IMR-90 (cell line): ENCODE measurements at regions not wholly inside any gene's neighbourhood (a gene's known extent, or its start where the extent isn't known, plus 50 kb on each side); places are given as distances from the start of the nearest gene placed in this dataset.
"Not testable (repeated sequence)": the region's sequence is repeated elsewhere in the genome, so short reads cannot be mapped to it uniquely, and the experiment has no call there.

Experiments used
- CEBPB ChIP-seq: IDR thresholded peaks from 2 replicates; pipeline ENCODE4 v1.6.1; 2012; ENCODE audit warnings: low read depth, low read length, improper control_type of control experiment
- CHD1 ChIP-seq: IDR thresholded peaks from 2 replicates; pipeline ENCODE4 v1.6.1; 2012; ENCODE audit warnings: low read depth, low read length, improper control_type of control experiment
- MXI1 ChIP-seq: IDR thresholded peaks from 2 replicates; pipeline ENCODE4 v1.6.1; 2012; ENCODE audit warnings: low read depth, mild to moderate bottlenecking, low read length, moderate library complexity, borderline replicate concordance
- POLR2A ChIP-seq: IDR thresholded peaks from 2 replicates; pipeline ENCODE4 v1.6.1; 2012; ENCODE audit warnings: mild to moderate bottlenecking, low read depth, low read length
- RAD21 ChIP-seq: IDR thresholded peaks from 2 replicates; pipeline ENCODE4 v1.6.1; 2012; ENCODE audit warnings: low read length, improper control_type of control experiment
- RFX5 ChIP-seq: IDR thresholded peaks from 2 replicates; pipeline ENCODE4 v1.8.0; 2012; ENCODE audit warnings: low read depth, mild to moderate bottlenecking, low read length, moderate library complexity
- TF ChIP-seq, protein P1 (sequence below): conservative IDR thresholded peaks from 2 replicates; pipeline ENCODE4 v1.5.1; 2012; ENCODE audit warnings: mild to moderate bottlenecking, low read depth, low read length, improper control_type of control experiment
- TF ChIP-seq, protein P2 (sequence below): fragments of 150-350 bp; IDR thresholded peaks from 2 replicates; pipeline ENCODE4 v1.6.1; 2017; ENCODE audit warnings: mild to moderate bottlenecking, antibody characterized with exemption, low read length, low read depth

DNA sequence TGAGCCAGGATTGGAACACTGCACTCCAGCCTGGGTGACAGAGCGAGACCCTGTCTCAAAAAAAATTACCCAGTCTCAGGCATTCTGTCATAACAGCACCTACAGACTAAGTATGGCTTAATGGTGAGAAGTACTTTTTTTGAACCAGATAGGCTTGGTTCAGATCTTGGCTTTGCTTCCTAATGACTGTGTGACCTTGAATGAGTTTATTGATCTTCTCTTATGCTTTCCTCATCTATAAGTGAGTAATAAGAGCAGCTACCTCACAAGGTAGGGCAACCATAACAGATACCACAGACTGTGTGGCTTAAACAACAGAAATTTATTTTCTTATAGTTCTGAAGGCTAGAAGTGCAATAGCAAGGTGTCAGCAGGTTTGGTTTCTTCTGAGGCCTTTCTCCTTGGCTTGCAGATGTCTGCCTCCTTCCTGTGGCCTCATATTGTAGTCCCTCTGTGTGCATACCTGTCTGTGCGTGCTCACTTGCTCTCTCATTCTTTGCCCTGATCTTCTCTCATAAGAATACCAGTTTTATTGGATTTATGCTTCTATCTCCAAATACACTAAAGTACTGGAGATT lies 87.7 kb downstream of the METTL2B start:
- not testable (repeated sequence) for TF ChIP-seq CEBPB, POLR2A, RAD21, MXI1, CHD1, RFX5
- TF ChIP-seq, protein P1, sequence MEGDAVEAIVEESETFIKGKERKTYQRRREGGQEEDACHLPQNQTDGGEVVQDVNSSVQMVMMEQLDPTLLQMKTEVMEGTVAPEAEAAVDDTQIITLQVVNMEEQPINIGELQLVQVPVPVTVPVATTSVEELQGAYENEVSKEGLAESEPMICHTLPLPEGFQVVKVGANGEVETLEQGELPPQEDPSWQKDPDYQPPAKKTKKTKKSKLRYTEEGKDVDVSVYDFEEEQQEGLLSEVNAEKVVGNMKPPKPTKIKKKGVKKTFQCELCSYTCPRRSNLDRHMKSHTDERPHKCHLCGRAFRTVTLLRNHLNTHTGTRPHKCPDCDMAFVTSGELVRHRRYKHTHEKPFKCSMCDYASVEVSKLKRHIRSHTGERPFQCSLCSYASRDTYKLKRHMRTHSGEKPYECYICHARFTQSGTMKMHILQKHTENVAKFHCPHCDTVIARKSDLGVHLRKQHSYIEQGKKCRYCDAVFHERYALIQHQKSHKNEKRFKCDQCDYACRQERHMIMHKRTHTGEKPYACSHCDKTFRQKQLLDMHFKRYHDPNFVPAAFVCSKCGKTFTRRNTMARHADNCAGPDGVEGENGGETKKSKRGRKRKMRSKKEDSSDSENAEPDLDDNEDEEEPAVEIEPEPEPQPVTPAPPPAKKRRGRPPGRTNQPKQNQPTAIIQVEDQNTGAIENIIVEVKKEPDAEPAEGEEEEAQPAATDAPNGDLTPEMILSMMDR = not testable (repeated sequence)
- TF ChIP-seq, protein P2, sequence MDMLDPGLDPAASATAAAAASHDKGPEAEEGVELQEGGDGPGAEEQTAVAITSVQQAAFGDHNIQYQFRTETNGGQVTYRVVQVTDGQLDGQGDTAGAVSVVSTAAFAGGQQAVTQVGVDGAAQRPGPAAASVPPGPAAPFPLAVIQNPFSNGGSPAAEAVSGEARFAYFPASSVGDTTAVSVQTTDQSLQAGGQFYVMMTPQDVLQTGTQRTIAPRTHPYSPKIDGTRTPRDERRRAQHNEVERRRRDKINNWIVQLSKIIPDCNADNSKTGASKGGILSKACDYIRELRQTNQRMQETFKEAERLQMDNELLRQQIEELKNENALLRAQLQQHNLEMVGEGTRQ = not testable (repeated sequence)
